Neural cell (in vitro differentiated cells): ENCODE measurements at regions not wholly inside any gene's neighbourhood (a gene's known extent, or its start where the extent isn't known, plus 50 kb on each side); places are given as distances from the start of the nearest gene placed in this dataset.

Source experiments
- EP300 ChIP-seq: fragments of 450-650 bp; conservative IDR thresholded peaks from 2 replicates; pipeline ENCODE4 v1.6.1; 2014; ENCODE audit warnings: antibody characterized with exemption, mild to moderate bottlenecking, moderate library complexity; ENCODE audit not compliant: poor library complexity, severe bottlenecking
- EZH2 ChIP-seq: fragments of 200-600, 300-800 bp; shearing (Covaris generic), sonication (generic); IDR thresholded peaks from 2 replicates; pipeline ENCODE4 v1.6.1; 2014; ENCODE audit warnings: antibody characterized with exemption, low read length, borderline replicate concordance, mild to moderate bottlenecking; ENCODE audit not compliant: insufficient read depth, poor library complexity, severe bottlenecking
- MXI1 ChIP-seq: fragments of 450-650 bp; conservative IDR thresholded peaks from 2 replicates; pipeline ENCODE4 v1.6.1; 2014; ENCODE audit warnings: antibody characterized with exemption, mild to moderate bottlenecking; ENCODE audit not compliant: poor library complexity, severe bottlenecking
- POLR2AphosphoS5 ChIP-seq: IDR thresholded peaks from 2 replicates; pipeline ENCODE4 v1.6.1; 2012
- REST ChIP-seq: IDR thresholded peaks from 2 replicates; pipeline ENCODE4 v1.6.1; 2012; ENCODE audit warnings: borderline replicate concordance
- TAF1 ChIP-seq: IDR thresholded peaks from 2 replicates; pipeline ENCODE4 v1.6.1; 2012; ENCODE audit warnings: low read depth
- TF ChIP-seq, protein P1 (sequence below): fragments of 450-650 bp; IDR thresholded peaks from 2 replicates; pipeline ENCODE4 v1.5.1; 2014; ENCODE audit warnings: antibody characterized with exemption, mild to moderate bottlenecking, moderate library complexity; ENCODE audit not compliant: poor library complexity, severe bottlenecking

DNA sequence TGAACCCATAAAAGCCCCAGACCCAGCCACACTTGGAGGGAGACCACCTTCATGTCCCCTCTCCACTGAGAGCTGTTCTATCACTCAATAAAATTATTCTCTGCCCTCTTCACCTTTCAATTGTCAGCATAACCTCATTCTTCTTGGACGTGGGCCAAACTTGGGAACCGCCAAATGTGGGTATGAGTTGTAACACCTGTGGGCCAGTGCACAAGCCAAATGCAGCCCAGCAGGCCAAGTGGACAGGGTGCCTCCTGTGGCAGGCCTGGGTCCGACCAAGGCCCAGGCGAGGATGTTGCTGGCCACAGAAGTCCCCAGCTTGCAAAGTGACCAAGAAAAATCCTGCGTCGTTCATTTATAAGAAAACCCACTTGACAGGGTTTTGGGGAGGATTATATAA, 621.2 kb downstream of the METTL15 start:
- TF ChIP-seq, protein P1, sequence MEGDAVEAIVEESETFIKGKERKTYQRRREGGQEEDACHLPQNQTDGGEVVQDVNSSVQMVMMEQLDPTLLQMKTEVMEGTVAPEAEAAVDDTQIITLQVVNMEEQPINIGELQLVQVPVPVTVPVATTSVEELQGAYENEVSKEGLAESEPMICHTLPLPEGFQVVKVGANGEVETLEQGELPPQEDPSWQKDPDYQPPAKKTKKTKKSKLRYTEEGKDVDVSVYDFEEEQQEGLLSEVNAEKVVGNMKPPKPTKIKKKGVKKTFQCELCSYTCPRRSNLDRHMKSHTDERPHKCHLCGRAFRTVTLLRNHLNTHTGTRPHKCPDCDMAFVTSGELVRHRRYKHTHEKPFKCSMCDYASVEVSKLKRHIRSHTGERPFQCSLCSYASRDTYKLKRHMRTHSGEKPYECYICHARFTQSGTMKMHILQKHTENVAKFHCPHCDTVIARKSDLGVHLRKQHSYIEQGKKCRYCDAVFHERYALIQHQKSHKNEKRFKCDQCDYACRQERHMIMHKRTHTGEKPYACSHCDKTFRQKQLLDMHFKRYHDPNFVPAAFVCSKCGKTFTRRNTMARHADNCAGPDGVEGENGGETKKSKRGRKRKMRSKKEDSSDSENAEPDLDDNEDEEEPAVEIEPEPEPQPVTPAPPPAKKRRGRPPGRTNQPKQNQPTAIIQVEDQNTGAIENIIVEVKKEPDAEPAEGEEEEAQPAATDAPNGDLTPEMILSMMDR, result no peak
- TF ChIP-seq MXI1 (no peak), TAF1 (no peak), POLR2AphosphoS5 (no peak), REST (no peak), EZH2 (no peak), EP300 (no peak)
